ENCODE measurements at regions not wholly inside any gene's neighbourhood (a gene's known extent, or its start where the extent isn't known, plus 50 kb on each side); places are given as distances from the start of the nearest gene placed in this dataset.
"Not testable (repeated sequence)": the region's sequence is repeated elsewhere in the genome, so short reads cannot be mapped to it uniquely, and the experiment has no call there.

GRCh38 chr2:172259827-172260226, 157.1 kb upstream of the DLX2 start:
- no peak for DNase-seq (ENCODE audit: low read depth in 2 of 2)

GRCh38 chr2:172260336-172260735, 157.6 kb upstream of the DLX2 start:
- DNase-seq (ENCODE audit: low read depth in 2 of 2), result no peak

GRCh38 chr2:172261292-172261691, 158.6 kb upstream of the DLX2 start:
- no peak for DNase-seq (ENCODE audit: low read depth in 2 of 2)

GRCh38 chr2:172262486-172262885, 159.8 kb upstream of the DLX2 start:
- DNase-seq (ENCODE audit: low read depth in 2 of 2), result no peak

- DNase-seq (ENCODE audit: low read depth in 2 of 2), result not testable (repeated sequence)
Measured at GRCh38 chr2:172264820-172265219, 162.1 kb upstream of the DLX2 start.

- DNase-seq (ENCODE audit: low read depth in 2 of 2), result not testable (repeated sequence)
Measured at GRCh38 chr2:172269507-172270244, 157.7 kb upstream of the ITGA6 start.

GRCh38 chr2:172270278-172271079, 156.9 kb upstream of the ITGA6 start:
- DNase-seq (ENCODE audit: low read depth in 2 of 2), result no peak

- no peak for DNase-seq (ENCODE audit: low read depth in 2 of 2)
Measured at GRCh38 chr2:172273910-172274571, 153.3 kb upstream of the ITGA6 start.

GRCh38 chr2:172275239-172275638, 152.1 kb upstream of the ITGA6 start:
- DNase-seq (ENCODE audit: low read depth in 2 of 2), result no peak

GRCh38 chr2:172276961-172277360, 150.4 kb upstream of the ITGA6 start:
- DNase-seq (ENCODE audit: low read depth in 2 of 2), result no peak

GRCh38 chr2:172278667-172279066, 148.7 kb upstream of the ITGA6 start:
- no peak for DNase-seq (ENCODE audit: low read depth in 2 of 2)

GRCh38 chr2:172279214-172279613, 148.2 kb upstream of the ITGA6 start:
- no peak for DNase-seq (ENCODE audit: low read depth in 2 of 2)

GRCh38 chr2:172279813-172280212, 147.6 kb upstream of the ITGA6 start:
- no peak for DNase-seq (ENCODE audit: low read depth in 2 of 2)

GRCh38 chr2:172280571-172281361, 146.6 kb upstream of the ITGA6 start:
- no peak for DNase-seq (ENCODE audit: low read depth in 2 of 2)

GRCh38 chr2:172281648-172282570, 145.5 kb upstream of the ITGA6 start:
- DNase-seq (ENCODE audit: low read depth in 2 of 2), result peak; percentile 24 to 28

GRCh38 chr2:172282944-172283343, 144.4 kb upstream of the ITGA6 start:
- DNase-seq (ENCODE audit: low read depth in 2 of 2), result peak; percentile 63 to 66

GRCh38 chr2:172283476-172283875, 143.9 kb upstream of the ITGA6 start:
- no peak for DNase-seq (ENCODE audit: low read depth in 2 of 2)

GRCh38 chr2:172284209-172284608, 143.2 kb upstream of the ITGA6 start:
- no peak for DNase-seq (ENCODE audit: low read depth in 2 of 2)

GRCh38 chr2:172285010-172285621, 142.3 kb upstream of the ITGA6 start:
- DNase-seq (ENCODE audit: low read depth in 2 of 2), result peak; percentile 28 to 38

- DNase-seq (ENCODE audit: low read depth in 2 of 2), result no peak
Measured at GRCh38 chr2:172285760-172286159, 141.6 kb upstream of the ITGA6 start.

Measured in fibroblast of skin of left biceps (primary cell).